ENCODE measurements at regions not wholly inside any gene's neighbourhood (a gene's known extent, or its start where the extent isn't known, plus 50 kb on each side); places are given as distances from the start of the nearest gene placed in this dataset.
"Not testable (repeated sequence)": the region's sequence is repeated elsewhere in the genome, so short reads cannot be mapped to it uniquely, and the experiment has no call there.

DNA sequence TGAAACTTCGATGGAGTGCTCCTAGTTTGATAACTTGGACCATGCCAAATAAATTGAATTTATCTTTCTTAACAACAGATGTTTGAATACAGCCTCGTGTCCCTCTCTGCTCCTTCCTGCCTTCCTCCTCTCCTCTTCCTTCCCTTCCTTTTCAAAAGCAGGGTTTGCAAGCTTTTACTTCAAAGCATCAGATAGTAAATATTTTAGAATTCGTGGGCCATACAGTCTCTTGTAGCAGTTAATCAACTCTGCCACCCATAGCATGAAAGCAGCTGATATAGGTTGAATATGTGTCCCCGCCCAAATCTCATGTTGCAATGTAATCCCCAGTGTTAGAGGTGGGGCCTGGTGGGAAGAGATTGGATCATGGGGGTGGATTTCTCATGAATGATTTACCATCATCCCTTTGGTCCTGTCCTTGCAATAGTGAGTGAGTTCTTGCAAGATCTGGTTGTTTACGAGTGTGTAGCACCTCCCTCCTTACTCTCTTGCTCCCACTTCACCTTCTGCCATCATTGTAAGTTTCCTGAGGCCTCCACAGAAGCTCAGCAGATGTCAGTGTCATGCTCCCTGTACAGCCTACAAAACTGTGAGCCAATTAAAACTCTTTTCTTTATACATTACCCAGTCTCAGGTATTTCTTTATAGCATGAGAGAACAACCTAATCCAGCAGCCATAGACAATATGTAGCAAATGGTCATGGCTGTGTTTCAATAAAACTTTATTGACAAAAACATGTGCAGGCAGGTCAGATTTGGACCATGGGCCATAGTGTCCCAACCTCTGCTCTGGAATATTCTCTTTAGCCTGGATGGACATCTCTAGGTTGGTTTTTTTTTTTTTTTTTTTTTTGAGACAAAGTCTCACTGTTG, 102.8 kb downstream of the ALG1L2 start:
- TF ChIP-seq, protein P1, sequence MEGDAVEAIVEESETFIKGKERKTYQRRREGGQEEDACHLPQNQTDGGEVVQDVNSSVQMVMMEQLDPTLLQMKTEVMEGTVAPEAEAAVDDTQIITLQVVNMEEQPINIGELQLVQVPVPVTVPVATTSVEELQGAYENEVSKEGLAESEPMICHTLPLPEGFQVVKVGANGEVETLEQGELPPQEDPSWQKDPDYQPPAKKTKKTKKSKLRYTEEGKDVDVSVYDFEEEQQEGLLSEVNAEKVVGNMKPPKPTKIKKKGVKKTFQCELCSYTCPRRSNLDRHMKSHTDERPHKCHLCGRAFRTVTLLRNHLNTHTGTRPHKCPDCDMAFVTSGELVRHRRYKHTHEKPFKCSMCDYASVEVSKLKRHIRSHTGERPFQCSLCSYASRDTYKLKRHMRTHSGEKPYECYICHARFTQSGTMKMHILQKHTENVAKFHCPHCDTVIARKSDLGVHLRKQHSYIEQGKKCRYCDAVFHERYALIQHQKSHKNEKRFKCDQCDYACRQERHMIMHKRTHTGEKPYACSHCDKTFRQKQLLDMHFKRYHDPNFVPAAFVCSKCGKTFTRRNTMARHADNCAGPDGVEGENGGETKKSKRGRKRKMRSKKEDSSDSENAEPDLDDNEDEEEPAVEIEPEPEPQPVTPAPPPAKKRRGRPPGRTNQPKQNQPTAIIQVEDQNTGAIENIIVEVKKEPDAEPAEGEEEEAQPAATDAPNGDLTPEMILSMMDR (IDR thresholded peaks at IDR 0.05) = not testable (repeated sequence)
- not testable (repeated sequence) for TF ChIP-seq POLR2A (IDR thresholded peaks at IDR 0.05)
